NCI-H1092 (cell line): ENCODE measurements at regions not wholly inside any gene's neighbourhood (a gene's known extent, or its start where the extent isn't known, plus 50 kb on each side); places are given as distances from the start of the nearest gene placed in this dataset.

ENCODE experiments used
- DNase-seq: peaks from one replicate; lab custom pipeline; 2025; lab: John Stamatoyannopoulos, UW

DNA sequence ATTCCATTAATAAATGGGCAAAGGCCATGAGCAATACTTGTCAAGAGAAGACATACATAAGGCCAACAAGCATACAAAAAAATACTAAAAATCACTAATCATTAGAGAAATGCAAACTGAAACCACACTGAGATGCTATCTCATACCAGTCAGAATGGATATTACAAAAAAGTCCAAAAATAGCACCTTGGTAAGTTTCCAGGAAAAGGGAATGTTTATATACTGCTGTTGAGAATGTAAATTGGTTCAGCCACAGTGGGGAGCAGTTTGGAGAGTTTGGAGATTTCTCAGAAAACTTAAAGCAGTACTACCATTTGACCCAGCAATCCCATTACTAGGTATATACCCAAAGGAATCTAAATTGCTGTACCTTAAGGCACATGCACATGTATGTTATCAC, 467.7 kb downstream of the CDH11 start:
- DNase-seq, result no peak

DNA sequence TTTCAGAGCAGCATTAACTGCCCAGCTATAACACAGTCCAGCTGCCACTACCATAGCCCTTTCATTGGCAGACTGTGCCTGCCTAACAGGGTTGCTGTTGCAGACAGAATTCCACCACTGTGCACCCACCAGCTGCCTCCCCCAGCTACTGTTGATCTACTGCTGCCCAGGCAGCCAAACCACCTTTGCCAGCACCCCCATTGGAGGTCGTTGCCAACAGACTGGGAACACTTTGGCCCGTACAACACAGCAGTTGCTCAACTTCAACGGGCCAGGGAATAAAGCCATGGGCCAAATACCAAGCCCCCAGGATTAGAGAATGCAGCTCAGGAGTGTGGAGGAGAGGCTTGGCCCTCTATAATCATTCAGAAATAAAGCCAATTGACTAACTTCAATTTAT, 473.6 kb downstream of the CDH11 start:
- no peak for DNase-seq

DNA sequence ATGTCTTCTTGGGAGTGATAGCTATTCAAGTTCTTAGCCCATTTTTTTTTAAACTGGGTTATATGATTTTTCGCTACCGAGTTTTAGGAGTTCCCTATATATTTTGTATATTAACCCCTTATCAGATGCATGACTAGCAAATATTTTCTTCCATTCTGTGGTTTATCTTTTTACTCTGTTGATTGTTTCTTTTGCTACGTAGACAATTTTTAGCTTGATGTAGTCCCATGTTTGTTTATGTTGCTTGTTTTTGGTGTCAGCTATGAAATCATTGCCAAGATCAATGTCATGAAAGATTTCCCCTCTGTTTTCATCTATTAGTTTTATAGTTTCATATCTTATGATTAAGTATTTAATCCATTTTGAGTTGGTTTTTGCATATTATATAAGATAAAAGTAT, 480.5 kb downstream of the CDH11 start:
- no peak for DNase-seq

DNA sequence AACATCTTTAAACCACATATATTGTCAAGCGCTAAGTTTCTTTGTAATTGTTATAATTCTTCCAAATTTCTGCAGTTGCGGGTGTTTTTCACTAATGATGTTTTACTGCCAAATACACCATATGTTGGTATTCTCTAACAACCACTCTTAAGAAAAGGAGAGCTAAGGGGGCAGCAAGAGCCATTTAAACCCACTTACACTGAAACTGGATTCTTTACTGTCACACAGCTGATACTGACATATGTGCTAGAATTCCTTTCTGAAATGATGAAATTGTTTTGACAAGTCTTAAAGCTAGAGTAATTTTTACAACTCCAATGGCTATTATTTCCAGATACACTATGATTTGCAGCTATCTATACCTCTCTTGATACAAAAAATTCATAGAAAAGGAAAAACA, 483.1 kb downstream of the CDH11 start:
- DNase-seq, result no peak

DNA sequence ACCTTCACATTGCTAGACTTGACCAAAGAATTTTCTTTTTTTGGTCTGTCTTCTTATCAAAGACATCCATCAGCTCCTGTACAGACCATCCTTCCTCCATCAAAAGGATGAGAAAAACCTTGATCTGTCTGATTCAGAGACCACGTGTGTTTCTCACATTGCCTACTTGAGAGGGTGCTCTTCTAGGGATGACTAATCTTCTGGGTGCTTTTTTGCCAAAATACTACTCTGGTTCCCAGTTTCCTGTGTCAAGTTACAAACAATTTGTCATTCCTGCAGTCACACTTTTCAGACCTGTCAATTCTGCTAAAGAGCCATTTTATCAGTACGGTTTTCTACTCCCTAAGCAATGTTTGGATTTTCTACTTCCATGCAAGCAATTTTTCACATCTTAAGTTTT, 492.2 kb downstream of the CDH11 start:
- DNase-seq, result no peak

DNA sequence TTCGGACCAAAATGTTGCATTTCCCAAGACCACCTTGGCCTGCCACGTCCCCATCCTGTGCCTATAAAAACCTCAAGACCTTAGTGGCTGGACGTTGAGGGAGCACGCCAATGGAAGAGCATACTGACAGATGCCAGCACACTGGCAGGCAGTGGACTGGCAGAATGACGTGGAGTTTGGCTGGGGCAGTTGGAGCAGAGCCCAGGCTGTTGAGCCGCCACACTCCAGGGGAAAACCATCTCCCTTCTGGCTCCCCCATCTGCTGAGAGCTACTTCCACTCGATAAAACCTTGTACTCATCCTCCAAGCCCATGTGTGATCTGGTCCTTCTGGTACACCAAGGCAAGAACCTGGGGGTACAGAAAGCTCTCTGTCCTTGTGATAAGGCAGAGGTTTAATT, 494.1 kb downstream of the CDH11 start:
- DNase-seq, result no peak

DNA sequence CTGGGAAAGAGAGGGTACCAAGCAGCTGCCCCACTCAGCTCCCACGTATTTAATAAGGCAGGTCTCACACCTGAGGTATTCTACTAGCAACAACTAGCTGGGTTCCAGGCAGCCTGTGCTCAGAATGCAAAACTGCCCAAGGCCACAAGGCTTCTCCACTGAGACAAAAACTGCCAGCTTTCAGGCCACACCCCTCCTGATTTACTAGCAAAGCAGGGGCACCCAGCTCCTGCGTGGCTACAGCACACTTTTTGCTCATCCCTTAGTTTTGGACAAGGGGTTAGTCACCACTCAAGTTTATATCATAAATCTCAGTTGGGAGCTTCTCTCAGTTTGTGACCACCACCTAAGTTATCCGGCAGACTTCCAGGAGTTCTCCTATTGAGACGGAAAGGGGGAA, 494.6 kb downstream of the CDH11 start:
- no peak for DNase-seq

DNA sequence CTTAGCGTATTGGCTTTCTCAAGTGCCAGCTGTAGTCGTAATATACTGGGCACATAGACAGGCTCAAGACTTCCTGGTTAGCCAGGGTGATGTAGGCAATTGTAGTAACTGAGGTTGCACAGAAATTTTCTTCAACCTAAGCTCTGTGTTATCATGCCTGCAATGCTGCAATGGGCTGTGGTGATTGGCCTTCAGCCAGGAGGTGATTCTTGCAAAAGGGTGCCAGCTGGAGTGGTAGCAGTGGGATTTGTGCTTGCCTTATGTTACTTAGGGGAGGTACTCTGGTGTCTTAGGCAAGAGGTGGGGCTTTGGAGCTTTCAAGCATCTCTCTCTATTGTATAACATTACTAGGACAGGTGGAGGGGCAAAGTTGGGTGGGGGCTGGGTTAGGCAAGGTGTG, 495.1 kb downstream of the CDH11 start:
- DNase-seq, result no peak

DNA sequence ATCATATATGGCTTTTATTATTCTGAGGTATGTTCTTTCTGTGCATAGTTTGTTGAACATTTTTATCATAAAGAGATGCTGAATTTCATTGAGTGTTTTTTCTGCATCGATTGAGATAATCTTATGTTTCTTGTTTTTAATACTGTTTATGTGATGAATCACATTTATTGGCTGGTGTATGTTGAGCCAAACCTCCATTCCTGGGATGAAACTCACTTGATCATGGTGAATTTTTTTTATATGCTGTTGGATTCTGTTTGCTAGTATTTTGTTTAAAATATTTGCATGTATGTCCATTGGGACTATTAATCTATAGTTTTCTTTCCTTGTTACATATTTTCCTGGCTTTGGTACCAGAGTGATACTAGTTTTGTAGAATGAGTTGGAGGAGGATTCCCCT, 500.2 kb downstream of the CDH11 start:
- no peak for DNase-seq

DNA sequence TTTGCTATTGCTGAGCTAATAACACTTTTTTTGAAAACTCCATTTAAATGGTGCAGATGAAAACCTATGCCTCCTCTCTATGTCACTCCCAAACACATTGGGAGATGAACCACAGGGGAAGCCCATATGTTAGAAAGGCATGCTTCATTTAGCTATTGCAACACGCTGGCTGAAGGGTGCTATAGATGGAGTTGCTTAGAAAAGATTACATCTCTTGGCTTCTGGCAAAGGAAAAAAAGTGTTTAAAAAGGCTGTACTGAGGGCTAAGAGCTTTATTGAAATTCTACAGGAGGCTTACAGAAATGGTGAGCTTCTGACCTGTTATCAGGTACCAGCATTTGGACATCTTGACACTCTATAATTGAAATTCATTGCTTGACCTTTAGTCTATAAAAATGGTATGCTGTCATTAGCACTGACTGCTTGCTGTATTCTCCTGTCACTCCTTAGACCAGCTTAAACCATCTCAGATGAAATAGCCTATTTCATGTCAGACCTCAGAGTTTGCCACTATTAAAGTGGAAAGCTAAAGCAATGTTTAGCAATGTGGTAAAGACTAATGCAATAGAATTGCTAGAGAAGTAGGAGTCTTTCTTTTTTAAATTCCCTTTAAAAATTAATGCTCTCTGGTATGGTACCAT, 503.9 kb downstream of the CDH11 start:
- no peak for DNase-seq

DNA sequence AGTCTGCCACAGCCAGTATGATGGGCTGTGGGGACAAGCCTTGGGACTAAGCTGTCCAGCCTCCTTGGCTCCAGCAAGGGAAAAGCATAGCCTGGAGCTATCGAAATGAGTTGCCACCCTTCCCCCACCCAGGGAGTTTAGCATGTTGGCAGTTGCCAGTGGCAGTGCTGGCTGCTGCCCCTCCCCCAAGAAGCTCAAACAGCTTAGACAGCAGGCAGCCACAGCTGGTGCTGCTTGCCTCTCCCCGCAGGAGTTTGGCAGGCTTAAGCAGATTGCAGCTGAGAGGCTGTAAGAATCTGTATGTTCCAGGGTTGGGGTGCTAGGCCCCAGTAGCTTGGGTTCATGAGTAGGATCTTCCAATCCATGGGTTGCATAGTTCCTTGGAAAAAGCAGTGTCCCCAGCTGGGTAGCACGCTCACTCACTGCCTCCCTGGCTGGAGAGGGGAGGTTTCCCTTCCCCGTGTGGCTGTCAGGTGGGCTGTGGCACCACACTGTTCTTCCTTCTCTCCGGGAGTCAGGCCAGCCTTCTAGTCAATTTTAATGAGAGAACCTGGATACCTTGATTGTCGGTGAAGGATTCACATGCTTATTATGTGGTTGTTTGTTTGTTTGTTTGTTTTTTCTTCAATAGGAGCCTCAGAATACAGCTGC, 506.1 kb downstream of the CDH11 start:
- DNase-seq, result no peak

DNA sequence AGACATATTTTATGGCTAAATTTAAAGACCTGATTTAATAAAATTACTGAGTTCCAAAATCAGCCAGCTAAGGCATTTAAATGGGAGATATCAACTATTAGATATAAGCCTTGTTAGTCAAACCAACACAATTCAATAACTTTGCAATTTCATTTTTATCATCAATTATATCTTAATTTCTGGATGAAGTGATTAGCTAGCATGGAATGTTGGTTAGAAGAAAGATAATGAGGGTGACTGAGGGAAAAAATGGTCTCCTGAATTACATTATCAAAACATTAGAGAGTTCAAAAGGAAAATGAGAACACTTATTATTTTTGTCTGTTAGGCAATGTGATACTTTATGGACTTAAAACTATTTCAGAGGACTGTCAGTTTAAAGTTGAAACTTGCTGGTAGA, 525.7 kb downstream of the CDH11 start:
- no peak for DNase-seq

DNA sequence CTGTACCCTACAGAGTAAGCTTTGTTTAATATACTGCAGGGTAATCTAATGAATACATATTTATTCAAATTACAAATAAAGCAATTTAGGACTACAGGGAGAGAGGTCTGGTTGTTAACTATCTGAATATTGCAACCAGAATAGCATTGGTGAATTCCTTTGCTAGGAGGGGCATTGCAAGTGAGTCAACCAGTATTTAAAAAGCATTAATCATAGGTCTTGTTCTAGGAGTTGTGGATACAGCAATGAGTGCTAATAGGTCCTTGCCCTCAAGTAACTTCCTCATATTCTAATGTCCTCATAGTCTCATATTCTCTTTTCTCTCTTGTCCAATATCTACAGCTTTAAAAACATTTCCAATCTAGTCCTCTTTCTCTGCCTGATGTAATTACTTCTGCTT, 531.4 kb downstream of the CDH11 start:
- DNase-seq, result no peak

DNA sequence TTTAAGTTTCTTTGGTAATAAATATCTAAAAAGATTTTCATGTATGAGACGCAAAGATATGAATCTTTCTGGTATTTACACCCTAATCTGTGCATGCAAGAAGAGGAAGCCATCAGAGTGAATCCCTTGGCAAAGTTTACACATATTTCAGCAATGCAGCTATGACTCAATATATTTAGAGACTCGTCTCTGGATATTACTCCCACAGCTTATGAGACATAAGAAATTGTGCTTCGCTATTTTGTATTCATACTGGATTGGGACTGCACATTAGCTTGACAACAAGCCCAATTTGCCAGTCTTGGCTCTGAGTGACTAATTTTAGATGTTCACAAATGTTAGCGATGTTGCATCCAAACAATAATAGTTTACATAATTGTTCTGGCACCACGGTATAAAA, 532.0 kb downstream of the CDH11 start:
- DNase-seq, result no peak

DNA sequence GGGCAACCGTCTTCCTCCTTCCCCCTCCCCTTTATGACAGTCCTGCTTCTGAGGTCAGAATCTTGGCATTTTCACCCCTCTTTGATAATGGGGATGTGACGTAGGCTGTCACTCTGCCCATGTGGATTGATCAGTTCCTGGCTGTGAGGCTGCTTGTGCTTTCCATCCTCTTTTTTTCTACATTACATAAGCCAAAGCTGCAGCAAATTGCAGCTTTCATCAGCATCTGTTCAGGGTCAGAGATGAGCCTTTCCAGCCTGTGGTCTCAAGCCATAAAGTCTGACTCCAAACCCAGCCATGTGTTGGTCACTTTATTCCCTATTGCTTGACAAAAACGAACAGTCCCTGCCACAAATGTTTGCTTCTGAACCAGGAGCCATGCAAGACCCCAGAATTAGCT, 535.1 kb downstream of the CDH11 start:
- DNase-seq, result no peak

DNA sequence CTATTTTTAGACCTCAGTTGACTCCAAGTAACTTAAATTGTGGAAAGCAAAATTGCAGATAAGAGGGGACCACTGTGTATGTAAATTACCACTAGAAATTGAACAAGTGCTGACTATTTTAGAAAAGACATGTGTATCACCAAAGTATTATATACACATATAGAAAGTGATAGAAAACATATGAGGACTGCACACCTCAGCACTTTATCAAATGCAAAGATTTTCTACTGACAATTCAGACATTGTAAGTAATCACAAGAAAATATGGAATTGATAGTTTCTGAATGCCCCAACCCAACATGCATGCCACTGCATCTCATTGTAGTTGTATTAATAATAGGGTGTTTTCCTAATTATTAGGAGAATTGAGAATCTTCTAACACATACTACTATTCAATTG, 536.5 kb downstream of the CDH11 start:
- DNase-seq, result no peak

DNA sequence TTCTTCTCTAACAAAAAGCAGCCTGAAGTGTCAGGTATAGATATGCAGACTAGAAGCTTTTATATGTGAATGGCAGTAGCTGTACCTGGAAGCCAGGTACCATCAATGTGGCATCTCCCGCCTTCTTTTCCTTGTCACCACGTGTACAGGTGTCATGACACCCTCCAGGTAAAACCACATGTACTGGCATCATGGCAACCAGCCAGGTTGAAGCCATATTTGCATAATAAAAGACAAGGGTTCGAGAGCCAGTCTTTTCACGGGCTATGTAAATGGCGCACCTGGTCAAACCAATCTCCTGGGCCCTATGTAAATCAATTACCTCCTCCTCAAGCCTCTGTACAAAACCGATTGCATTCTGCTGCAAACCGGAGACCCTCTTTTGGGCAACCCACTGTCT, 541.3 kb downstream of the CDH11 start:
- no peak for DNase-seq

DNA sequence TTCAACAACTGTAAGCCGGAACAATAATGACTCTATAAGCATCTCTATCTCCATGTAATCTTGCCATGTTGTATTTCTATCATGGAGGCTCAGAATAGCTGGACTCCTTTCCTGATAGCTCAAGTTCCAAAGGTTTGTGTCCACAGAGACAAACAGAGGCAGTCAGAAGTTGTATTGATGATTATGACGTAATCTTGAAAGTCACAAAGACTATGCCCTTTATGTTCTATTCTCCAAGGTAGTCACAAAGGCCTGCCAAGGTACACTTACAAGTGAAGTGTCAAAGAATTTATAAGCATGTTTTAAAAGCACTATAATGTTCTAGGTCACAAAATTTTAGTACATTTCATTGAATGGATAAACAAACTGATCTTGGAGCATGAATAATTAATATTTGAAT, 542.2 kb downstream of the CDH11 start:
- DNase-seq, result no peak

DNA sequence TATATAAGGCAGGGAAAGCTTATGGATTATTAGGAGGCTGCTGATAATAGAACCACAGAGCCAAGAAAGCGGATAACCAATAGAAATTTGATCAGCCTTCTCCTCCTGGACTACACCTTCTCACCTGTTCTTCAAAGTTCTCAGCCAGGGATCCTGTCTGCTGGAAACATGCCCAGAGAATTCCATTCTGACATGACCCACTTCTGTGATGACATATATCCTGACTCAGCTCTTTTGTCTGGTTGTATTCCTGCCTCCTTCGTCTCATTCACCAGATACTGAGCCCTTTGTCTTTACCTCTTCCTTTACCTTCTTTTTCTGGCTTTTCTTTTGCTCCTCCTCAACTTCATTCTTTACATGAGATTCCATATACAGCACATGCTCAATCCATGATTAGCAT, 576.1 kb downstream of the CDH11 start:
- DNase-seq, result no peak

DNA sequence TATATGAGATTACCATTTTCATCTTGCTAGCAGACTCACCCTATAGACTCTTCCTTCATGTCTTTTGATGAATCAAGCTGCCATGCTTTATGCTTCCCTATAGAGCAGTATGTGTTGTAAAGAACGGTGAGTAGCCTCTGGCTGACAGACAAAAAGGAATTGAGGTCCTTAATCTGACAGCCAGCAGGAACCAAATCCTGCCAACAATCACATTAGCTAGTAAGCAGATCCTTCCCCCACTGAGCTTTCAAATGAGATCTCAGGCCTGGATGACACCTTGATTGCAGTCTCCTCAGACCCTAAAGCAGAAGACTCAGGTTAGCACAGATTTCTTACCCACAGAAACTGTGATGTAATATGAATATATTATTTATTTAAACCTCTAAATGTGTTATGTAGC, 577.0 kb downstream of the CDH11 start:
- no peak for DNase-seq

DNA sequence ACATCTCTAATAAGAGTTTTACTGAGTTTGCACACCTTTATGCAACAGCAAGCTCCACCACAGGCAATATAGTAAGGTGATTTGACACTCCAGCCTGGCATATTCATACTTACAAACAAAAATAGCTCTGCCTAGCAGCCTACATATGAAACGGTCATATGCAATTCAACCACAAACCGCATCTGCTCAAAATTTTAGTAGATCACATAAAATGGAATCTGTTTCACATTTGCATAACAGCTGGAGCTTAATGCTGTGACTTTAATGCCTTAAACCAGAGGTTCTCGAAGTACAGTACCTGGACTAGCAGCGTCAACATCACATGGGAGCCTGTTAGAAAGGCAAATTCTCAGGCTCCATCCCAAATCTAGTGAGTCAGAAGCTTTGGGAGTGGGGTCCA, 578.4 kb downstream of the CDH11 start:
- no peak for DNase-seq

DNA sequence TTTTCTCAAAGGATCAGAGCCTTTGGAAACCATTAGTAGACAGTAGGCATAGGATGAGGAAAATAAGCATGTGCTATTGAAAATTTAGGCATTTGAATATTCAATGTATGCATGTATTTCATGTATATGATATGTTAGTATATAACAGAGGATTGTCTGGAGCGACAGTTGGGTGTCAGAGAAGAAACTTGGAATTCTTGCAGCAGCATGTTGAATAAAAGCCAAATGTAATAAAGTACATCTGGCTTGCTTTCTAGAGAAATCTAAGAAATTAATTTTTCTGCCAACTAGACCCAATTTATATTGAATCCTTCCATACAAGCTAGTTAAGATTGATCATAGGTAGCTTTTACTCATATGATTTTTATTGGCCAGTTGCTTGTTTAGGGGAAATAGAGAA, 578.8 kb downstream of the CDH11 start:
- no peak for DNase-seq

DNA sequence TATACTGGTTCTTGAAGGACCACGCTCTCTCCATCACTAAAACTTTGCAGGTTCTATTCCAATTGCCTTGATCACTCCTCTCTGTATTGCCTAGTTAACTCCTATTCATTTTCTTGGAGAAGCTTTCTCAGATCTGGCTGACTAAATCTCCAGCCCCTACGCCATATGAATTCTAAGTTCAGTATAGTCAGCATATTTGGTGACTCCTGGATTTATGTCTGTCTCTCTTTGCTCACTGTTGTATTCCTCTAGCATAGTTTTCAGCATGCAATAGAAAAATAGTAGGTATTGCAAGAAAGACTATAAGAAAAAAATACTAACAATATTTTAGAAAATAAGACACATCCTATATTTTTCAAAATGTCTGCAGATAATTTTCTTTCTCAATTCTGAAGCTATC, 579.7 kb downstream of the CDH11 start:
- no peak for DNase-seq

DNA sequence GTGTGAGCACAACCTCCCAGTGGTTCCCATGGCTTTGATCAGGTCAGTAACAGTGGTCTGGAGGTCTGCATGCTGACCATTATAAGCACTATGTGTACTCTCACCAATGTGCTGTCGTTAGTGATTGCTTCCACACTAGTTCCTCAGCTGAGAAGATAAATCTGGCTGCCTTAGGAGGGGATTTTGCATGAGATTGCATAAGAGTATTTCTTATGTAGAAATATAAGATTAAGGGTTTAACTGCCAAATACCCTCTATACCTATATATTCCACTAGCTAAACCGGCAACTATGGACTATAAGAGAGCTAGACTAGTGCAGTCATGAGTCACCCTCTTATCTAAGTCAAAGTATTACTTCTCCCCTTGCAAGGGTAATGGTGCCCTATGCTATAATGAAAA, 580.2 kb downstream of the CDH11 start:
- no peak for DNase-seq
